ENCODE measurements at regions not wholly inside any gene's neighbourhood (a gene's known extent, or its start where the extent isn't known, plus 50 kb on each side); places are given as distances from the start of the nearest gene placed in this dataset.

DNA sequence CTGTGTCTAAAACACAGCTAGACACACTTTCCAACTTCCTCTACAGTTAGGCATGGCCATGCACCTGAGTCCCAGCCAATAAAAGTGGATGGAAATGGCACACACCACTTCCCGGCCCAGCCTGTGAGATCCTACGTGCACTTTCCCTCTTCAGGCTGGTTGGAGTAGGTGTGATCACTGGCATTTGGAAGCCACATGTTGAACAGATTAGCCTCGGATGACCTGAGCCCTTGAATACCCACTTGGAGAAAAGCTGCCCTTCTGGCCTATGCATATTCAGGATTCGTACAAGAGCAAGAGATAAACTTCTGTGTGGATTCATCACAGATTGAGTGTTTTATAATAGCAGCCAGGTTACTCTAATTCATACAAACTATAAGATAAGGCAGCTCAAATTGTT, 359.0 kb upstream of the SLC30A5 start:
- H3K9me3 ChIP-seq (ENCODE audit: control insufficient read depth, insufficient read depth, low read length) = no peaks in the 10 kb centered on the region
- H3K27me3 ChIP-seq (ENCODE audit: control insufficient read depth, insufficient read depth, low read length) = no peaks in the 10 kb centered on the region
- WGBS (ENCODE audit: insufficient coverage) = 89% methylated on average over 4 of the region's 4 CpGs
- peaks cover 13% of the 10 kb centered on the region for H3K4me1 ChIP-seq (ENCODE audit: control insufficient read depth, insufficient read depth, low read length)
- intact Hi-C loops (cut with micrococcal nuclease) = no loop called here
- H3K4me1 Mint-ChIP-seq = peaks cover 19 to 21% of the 10 kb centered on the region in 2 donors
- H3K27ac ChIP-seq (ENCODE audit: low read length) = no peak overlapping the region
- H3K27me3 Mint-ChIP-seq (ENCODE audit: low read depth in 2 of 2) = peaks cover 0 to 7% of the 10 kb centered on the region in 2 donors
- H3K36me3 Mint-ChIP-seq = no peaks in the 10 kb centered on the region
- H3K4me3 Mint-ChIP-seq = no peak overlapping the region
- ATAC-seq (no peak), DNase-seq (no peak)
- H3K9me3 Mint-ChIP-seq = no peaks in the 10 kb centered on the region
- no peaks in the 10 kb centered on the region for H3K36me3 ChIP-seq (ENCODE audit: control insufficient read depth, insufficient read depth, low read length)
- H3K27ac Mint-ChIP-seq = no peak overlapping the region
- TF ChIP-seq, protein P1, sequence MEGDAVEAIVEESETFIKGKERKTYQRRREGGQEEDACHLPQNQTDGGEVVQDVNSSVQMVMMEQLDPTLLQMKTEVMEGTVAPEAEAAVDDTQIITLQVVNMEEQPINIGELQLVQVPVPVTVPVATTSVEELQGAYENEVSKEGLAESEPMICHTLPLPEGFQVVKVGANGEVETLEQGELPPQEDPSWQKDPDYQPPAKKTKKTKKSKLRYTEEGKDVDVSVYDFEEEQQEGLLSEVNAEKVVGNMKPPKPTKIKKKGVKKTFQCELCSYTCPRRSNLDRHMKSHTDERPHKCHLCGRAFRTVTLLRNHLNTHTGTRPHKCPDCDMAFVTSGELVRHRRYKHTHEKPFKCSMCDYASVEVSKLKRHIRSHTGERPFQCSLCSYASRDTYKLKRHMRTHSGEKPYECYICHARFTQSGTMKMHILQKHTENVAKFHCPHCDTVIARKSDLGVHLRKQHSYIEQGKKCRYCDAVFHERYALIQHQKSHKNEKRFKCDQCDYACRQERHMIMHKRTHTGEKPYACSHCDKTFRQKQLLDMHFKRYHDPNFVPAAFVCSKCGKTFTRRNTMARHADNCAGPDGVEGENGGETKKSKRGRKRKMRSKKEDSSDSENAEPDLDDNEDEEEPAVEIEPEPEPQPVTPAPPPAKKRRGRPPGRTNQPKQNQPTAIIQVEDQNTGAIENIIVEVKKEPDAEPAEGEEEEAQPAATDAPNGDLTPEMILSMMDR (IDR thresholded peaks at IDR 0.05) = no peak
- H3K4me3 ChIP-seq (ENCODE audit: low read length) = no peak overlapping the region

DNA sequence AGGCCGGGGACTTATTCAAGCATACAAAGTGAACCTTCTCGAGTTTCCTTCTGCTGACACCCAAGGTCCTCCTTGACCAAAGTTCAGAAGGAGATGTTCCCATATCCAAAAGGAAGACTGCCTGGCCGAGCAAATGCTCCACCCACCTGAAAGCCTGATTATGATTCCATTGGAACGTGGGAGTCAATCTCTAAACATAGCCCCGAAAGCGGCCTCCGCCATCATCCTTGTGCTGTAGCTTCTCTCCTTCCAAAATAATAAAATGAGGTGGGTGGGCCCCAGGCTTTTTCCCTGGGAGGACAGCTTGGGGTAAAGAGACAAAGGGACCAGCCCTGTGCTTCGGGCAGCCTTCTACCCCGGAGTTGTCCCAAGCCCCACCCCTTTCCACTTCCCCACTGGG, 355.6 kb upstream of the SLC30A5 start:
- Histone ChIP-seq H3K4me3 (ENCODE audit: low read length) (no peak overlapping the region), H3K27me3 (ENCODE audit: control insufficient read depth, insufficient read depth, low read length) (no peaks in the 10 kb centered on the region), H3K9me3 (ENCODE audit: control insufficient read depth, insufficient read depth, low read length) (no peaks in the 10 kb centered on the region), H3K27ac (ENCODE audit: low read length) (no peak overlapping the region), H3K36me3 (ENCODE audit: control insufficient read depth, insufficient read depth, low read length) (no peaks in the 10 kb centered on the region), H3K4me1 (ENCODE audit: control insufficient read depth, insufficient read depth, low read length) (peaks cover 11% of the 10 kb centered on the region)
- DNase-seq (no peak), ATAC-seq (no peak)
- intact Hi-C loops (cut with micrococcal nuclease) = no loop called here
- Mint-ChIP-seq H3K4me1 (no peaks in the 10 kb centered on the region), H3K27ac (no peak overlapping the region), H3K36me3 (no peaks in the 10 kb centered on the region), H3K4me3 (no peak overlapping the region), H3K9me3 (no peaks in the 10 kb centered on the region), H3K27me3 (ENCODE audit: low read depth in 2 of 2) (peaks cover 5 to 6% of the 10 kb centered on the region in 2 donors)
- TF ChIP-seq, protein P1 (IDR thresholded peaks at IDR 0.05) = no peak
- WGBS (ENCODE audit: insufficient coverage) = 98% methylated on average over 9 of the region's 9 CpGs

DNA sequence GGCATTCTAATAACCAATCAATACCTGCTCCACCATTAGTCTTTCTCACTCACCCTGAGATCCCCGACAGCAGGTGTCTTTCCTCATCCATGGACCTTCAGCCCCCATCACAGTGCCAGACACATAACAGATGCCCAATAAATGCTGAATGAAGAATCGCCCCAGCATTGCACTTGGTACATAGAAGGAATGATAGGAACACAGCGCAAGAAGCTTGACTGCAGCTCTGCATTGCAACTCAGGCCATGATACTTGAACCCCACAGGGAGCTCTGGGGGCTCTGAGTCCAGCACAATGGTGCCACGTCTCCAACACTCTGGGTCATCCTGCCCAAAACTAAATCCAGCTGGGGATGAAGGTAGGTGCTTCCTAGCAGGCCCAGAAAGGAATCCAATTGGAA, 355.0 kb upstream of the SLC30A5 start:
- peaks cover 5 to 6% of the 10 kb centered on the region in 2 donors for H3K27me3 Mint-ChIP-seq (ENCODE audit: low read depth in 2 of 2)
- intact Hi-C loops (cut with micrococcal nuclease) = no loop called here
- ATAC-seq = no peak
- H3K27ac Mint-ChIP-seq = no peak overlapping the region
- H3K9me3 Mint-ChIP-seq = no peaks in the 10 kb centered on the region
- Histone ChIP-seq H3K4me1 (ENCODE audit: control insufficient read depth, insufficient read depth, low read length) (peaks cover 11% of the 10 kb centered on the region), H3K4me3 (ENCODE audit: low read length) (no peak overlapping the region), H3K27ac (ENCODE audit: low read length) (no peak overlapping the region), H3K9me3 (ENCODE audit: control insufficient read depth, insufficient read depth, low read length) (no peaks in the 10 kb centered on the region), H3K27me3 (ENCODE audit: control insufficient read depth, insufficient read depth, low read length) (no peaks in the 10 kb centered on the region), H3K36me3 (ENCODE audit: control insufficient read depth, insufficient read depth, low read length) (no peaks in the 10 kb centered on the region)
- no peak for DNase-seq
- H3K36me3 Mint-ChIP-seq = no peaks in the 10 kb centered on the region
- H3K4me1 Mint-ChIP-seq = no peaks in the 10 kb centered on the region
- TF ChIP-seq, protein P1 (IDR thresholded peaks at IDR 0.05) = no peak
- 94% methylated on average over 4 of the region's 4 CpGs for WGBS (ENCODE audit: insufficient coverage)
- H3K4me3 Mint-ChIP-seq = no peak overlapping the region

DNA sequence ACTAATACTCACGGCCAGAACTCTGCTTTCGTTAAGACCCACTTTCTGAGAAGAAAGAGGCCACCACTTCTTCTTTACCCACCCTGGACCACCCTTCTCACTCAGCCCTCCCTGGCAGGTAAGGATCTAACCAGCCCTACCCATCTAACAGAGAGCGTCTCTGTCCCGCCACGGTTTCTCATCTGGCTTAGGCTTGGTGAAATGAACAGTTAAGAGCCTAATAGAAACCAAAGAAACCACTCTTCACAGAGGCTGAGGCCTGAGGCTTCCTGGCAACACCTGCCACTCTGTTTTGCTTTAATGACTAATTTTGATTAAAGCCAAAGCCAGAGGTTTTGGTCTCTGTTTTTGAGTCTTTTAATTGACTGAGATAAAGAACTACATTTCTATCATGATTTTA, 354.1 kb upstream of the SLC30A5 start:
- ATAC-seq (no peak), DNase-seq (no peak)
- H3K27ac Mint-ChIP-seq = no peak overlapping the region
- no peaks in the 10 kb centered on the region for H3K27me3 ChIP-seq (ENCODE audit: control insufficient read depth, insufficient read depth, low read length)
- H3K27me3 Mint-ChIP-seq (ENCODE audit: low read depth in 2 of 2) = peaks cover 5 to 6% of the 10 kb centered on the region in 2 donors
- no peak overlapping the region for H3K4me3 Mint-ChIP-seq
- TF ChIP-seq, protein P1 (IDR thresholded peaks at IDR 0.05) = no peak
- no peaks in the 10 kb centered on the region for H3K9me3 Mint-ChIP-seq
- no peaks in the 10 kb centered on the region for H3K36me3 Mint-ChIP-seq
- H3K27ac ChIP-seq (ENCODE audit: low read length) = no peak overlapping the region
- H3K4me1 ChIP-seq (ENCODE audit: control insufficient read depth, insufficient read depth, low read length) = peaks cover 11% of the 10 kb centered on the region
- no peak overlapping the region for H3K4me3 ChIP-seq (ENCODE audit: low read length)
- H3K4me1 Mint-ChIP-seq = no peaks in the 10 kb centered on the region
- intact Hi-C loops (cut with micrococcal nuclease) = no loop called here
- no peaks in the 10 kb centered on the region for H3K9me3 ChIP-seq (ENCODE audit: control insufficient read depth, insufficient read depth, low read length)
- no peaks in the 10 kb centered on the region for H3K36me3 ChIP-seq (ENCODE audit: control insufficient read depth, insufficient read depth, low read length)
- WGBS (ENCODE audit: insufficient coverage) = 39% methylated on average over 5 of the region's 5 CpGs
